ENCODE measurements at regions not wholly inside any gene's neighbourhood (a gene's known extent, or its start where the extent isn't known, plus 50 kb on each side); places are given as distances from the start of the nearest gene placed in this dataset.

- TF ChIP-seq POLR2A (IDR thresholded peaks at IDR 0.05): no peak
- TF ChIP-seq CTCF (IDR thresholded peaks at IDR 0.05): no peak
- no peak for TF ChIP-seq EP300 (IDR thresholded peaks at IDR 0.05)
These were observed 159.2 kb downstream of the ZDHHC21 start for GRCh38 chr9:14533867-14534640.

Data from tibial nerve (tissue), 4 donors.